ENCODE measurements at regions not wholly inside any gene's neighbourhood (a gene's known extent, or its start where the extent isn't known, plus 50 kb on each side); places are given as distances from the start of the nearest gene placed in this dataset.

- H3K9me3 ChIP-seq = no peaks in the 10 kb centered on the region
- TF ChIP-seq POLR2A (IDR thresholded peaks at IDR 0.05) = no peak
- no peak for TF ChIP-seq CTCF (IDR thresholded peaks at IDR 0.05)
- TF ChIP-seq EP300 (IDR thresholded peaks at IDR 0.05) = no peak
- no peaks in the 10 kb centered on the region for H3K36me3 ChIP-seq
- peaks cover 2% of the 10 kb centered on the region for H3K4me1 ChIP-seq (ENCODE audit: insufficient read depth)
- peak overlapping the region in 1 of 2 donors; percentile 27 for H3K27ac ChIP-seq
- no peak for DNase-seq
- no peaks in the 10 kb centered on the region for H3K27me3 ChIP-seq
- WGBS, 3 donors = 47 to 73% (median 61%) methylated on average over 5 of the region's 5 CpGs
- H3K4me3 ChIP-seq = no peak overlapping the region
- intact Hi-C loops (cut with DNase I) = loop anchor here in 3 of 4 donors (5.0 to 10.0 kb wide), 6 partner anchors 259 to 931 kb away; partner anchors contain the start of gene UBL3 (in 1 of the 3)
Measured at GRCh38 chr13:30113551-30113950, 193.8 kb downstream of the KATNAL1 start.

DNA sequence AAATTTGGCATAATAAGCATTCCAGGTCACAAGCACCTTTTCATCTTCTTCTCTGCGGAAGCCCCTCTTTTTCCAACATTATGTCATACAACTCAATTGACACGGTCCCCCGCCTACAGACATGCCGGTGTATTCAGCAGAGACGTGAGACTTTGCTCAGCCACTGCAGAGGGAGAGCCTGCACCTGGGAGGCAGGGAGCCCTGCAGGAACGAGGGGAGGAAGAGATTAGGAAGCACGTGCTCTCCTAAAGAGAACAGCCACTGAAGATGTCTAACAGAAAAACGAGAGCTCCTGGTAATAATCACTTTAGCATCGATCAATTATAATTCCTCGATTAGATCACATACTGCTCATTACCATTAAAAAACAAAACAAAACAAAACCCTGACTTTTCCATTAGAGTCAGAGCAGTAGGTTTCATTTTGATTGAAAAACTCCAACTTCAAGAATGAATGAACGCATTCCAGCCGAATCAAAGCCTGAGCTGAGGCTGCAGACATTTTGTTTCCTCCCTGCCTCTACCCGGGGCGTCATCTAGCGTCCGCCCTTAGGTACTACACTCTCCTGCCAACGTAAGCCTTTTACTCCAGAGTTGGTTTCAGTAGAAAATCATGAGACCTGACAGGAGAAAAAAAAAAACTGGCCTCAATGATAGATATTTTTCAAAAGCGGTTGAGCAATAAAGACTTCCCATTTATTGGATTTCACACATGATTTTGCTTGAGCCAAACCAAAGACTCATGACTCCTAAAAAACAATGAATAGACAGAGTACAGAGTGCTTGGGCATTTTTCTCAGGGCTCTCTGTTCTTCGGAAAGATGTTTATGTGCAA lies 194.5 kb downstream of the KATNAL1 start:
- TF ChIP-seq CTCF (IDR thresholded peaks at IDR 0.05) (peak; percentile 80 to 95 (median 82)), POLR2A (IDR thresholded peaks at IDR 0.05) (no peak)
- Histone ChIP-seq H3K4me1 (ENCODE audit: insufficient read depth) (peaks cover 2% of the 10 kb centered on the region), H3K36me3 (no peaks in the 10 kb centered on the region), H3K9me3 (no peaks in the 10 kb centered on the region), H3K27ac (no peak overlapping the region), H3K4me3 (no peak overlapping the region), H3K27me3 (no peaks in the 10 kb centered on the region)
- DNase-seq = peak; percentile 67 to 84 (median 82)
- WGBS, 3 donors = 7 to 14% (median 7%) methylated on average over 19 of the region's 19 CpGs
- intact Hi-C loops (cut with DNase I) = loop anchor here in 3 of 4 donors (5.0 to 10.0 kb wide), 6 partner anchors 258 to 932 kb away; partner anchors contain the start of gene UBL3 (in 1 of the 3)

DNA sequence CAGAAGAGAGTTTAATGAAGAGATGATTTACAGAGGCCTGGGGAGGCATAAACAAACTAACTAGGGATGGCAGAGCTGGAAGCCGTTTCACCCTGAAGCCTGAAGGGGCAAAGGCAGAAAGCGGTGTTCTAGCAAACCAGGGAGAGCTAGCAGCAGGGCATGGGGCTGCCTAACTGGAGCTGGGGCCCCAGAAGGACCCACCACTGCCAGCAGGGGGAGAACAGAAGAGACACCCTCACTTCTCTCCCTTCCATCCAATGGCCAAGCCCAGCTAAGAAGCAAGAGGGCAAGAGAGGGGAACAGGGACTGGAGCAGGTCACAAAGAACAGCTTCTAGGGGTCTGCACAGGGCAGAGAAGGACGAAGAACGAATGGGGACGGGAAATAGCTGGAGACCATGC lies 195.5 kb downstream of the KATNAL1 start:
- intact Hi-C loops (cut with DNase I) = loop anchor here in 3 of 4 donors (5.0 to 10.0 kb wide), 6 partner anchors 257 to 933 kb away; partner anchors contain the start of gene UBL3 (in 1 of the 3)
- DNase-seq = no peak
- Histone ChIP-seq H3K9me3 (no peaks in the 10 kb centered on the region), H3K4me3 (no peak overlapping the region), H3K4me1 (ENCODE audit: insufficient read depth) (peaks cover 2% of the 10 kb centered on the region), H3K27me3 (no peaks in the 10 kb centered on the region), H3K27ac (no peak overlapping the region), H3K36me3 (no peaks in the 10 kb centered on the region)
- TF ChIP-seq POLR2A (IDR thresholded peaks at IDR 0.05) = no peak
- 90 to 94% (median 92%) methylated on average over 5 of the region's 5 CpGs for WGBS, 3 donors

GRCh38 chr13:30110301-30111070 lies 196.9 kb downstream of the KATNAL1 start:
- 70 to 79% (median 75%) methylated on average over 11 of the region's 11 CpGs for WGBS, 3 donors
- no peak for TF ChIP-seq EP300 (IDR thresholded peaks at IDR 0.05)
- TF ChIP-seq POLR2A (IDR thresholded peaks at IDR 0.05) = no peak
- no peak for TF ChIP-seq CTCF (IDR thresholded peaks at IDR 0.05)
- Histone ChIP-seq H3K4me3 (no peak overlapping the region), H3K27me3 (no peaks in the 10 kb centered on the region), H3K27ac (no peak overlapping the region), H3K9me3 (no peaks in the 10 kb centered on the region), H3K36me3 (no peaks in the 10 kb centered on the region), H3K4me1 (ENCODE audit: insufficient read depth) (peaks cover 2% of the 10 kb centered on the region)
- no peak for DNase-seq
- intact Hi-C loops (cut with DNase I) = loop anchor here in 3 of 4 donors (5.0 to 10.0 kb wide), 6 partner anchors 256 to 934 kb away; partner anchors contain the start of gene UBL3 (in 1 of the 3)
